HG02943 (cell line): ENCODE measurements at regions not wholly inside any gene's neighbourhood (a gene's known extent, or its start where the extent isn't known, plus 50 kb on each side); places are given as distances from the start of the nearest gene placed in this dataset.

ENCODE experiments used
- ATAC-seq: cut with Tn5 transposase; IDR thresholded peaks from one replicate; pipeline ENCODE4 v1.9.1; 2021; ENCODE audit warnings: mild to moderate bottlenecking, low read depth, moderate library complexity; ENCODE audit not compliant: unreplicated experiment

- ATAC-seq, result no peak
These were observed 70.2 kb downstream of the RND3 start for GRCh38 chr2:150417278-150417677.

- no peak for ATAC-seq
These were observed 72.4 kb downstream of the RND3 start for GRCh38 chr2:150415022-150415421.

- no peak for ATAC-seq
These were observed 73.6 kb downstream of the RND3 start for GRCh38 chr2:150413910-150414309.

- ATAC-seq, result no peak
These were observed 74.1 kb downstream of the RND3 start for GRCh38 chr2:150413366-150413765.

- no peak for ATAC-seq
These were observed 76.7 kb downstream of the RND3 start for GRCh38 chr2:150410809-150411208.

GRCh38 chr2:150409196-150409595, 78.3 kb downstream of the RND3 start:
- no peak for ATAC-seq

- ATAC-seq, result no peak
These were observed 83.3 kb downstream of the RND3 start for GRCh38 chr2:150404147-150404546.

- ATAC-seq, result peak; percentile 76
These were observed 84.0 kb downstream of the RND3 start for GRCh38 chr2:150403457-150403856.

GRCh38 chr2:150402953-150403352, 84.5 kb downstream of the RND3 start:
- no peak for ATAC-seq

GRCh38 chr2:150400849-150401248, 86.6 kb downstream of the RND3 start:
- ATAC-seq, result no peak

- no peak for ATAC-seq
These were observed 94.9 kb downstream of the RND3 start for GRCh38 chr2:150392614-150393013.

GRCh38 chr2:150391779-150392178, 95.7 kb downstream of the RND3 start:
- ATAC-seq, result no peak

- no peak for ATAC-seq
These were observed 98.0 kb downstream of the RND3 start for GRCh38 chr2:150389447-150389846.

GRCh38 chr2:150388289-150388625, 99.2 kb downstream of the RND3 start:
- no peak for ATAC-seq

- ATAC-seq, result no peak
These were observed 99.7 kb downstream of the RND3 start for GRCh38 chr2:150387586-150388288.

GRCh38 chr2:150385211-150385610, 102.3 kb downstream of the RND3 start:
- no peak for ATAC-seq

GRCh38 chr2:150383587-150383986, 103.9 kb downstream of the RND3 start:
- ATAC-seq, result no peak

GRCh38 chr2:150379166-150379565, 108.3 kb downstream of the RND3 start:
- no peak for ATAC-seq

- no peak for ATAC-seq
These were observed 108.8 kb downstream of the RND3 start for GRCh38 chr2:150378686-150379085.

- no peak for ATAC-seq
These were observed 110.7 kb downstream of the RND3 start for GRCh38 chr2:150376553-150377335.

- ATAC-seq, result no peak
These were observed 112.1 kb downstream of the RND3 start for GRCh38 chr2:150375333-150375732.

GRCh38 chr2:150374492-150374891, 113.0 kb downstream of the RND3 start:
- ATAC-seq, result no peak
